ENCODE measurements at regions not wholly inside any gene's neighbourhood (a gene's known extent, or its start where the extent isn't known, plus 50 kb on each side); places are given as distances from the start of the nearest gene placed in this dataset.

DNA sequence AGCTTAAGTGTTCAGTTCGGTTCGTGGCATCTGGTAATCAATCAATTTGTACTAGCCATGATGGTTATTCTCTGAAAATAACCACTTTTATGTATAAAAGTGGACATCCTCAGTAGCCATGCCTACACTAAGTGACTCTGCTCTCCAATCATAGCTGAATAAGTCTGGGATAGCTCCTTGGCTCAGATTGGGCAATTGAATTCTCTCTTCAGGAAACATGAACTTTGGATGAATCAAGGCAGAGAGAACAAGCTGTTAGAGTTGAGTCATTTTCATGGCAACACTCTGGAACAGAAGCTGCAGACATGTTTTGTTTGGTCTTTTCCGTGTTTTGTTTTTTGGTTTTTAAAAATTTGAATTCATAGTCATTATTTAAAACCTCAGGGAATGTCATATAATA lies 66.8 kb upstream of the TMEM164 start:
- no peak for TF ChIP-seq CTCF (IDR thresholded peaks at IDR 0.05; ENCODE audit: poor library complexity)
- no peak for TF ChIP-seq EZH2phosphoT487 (IDR thresholded peaks at IDR 0.05; ENCODE audit: low read depth, severe bottlenecking, unreplicated experiment)
